Endodermal cell (in vitro differentiated cells): ENCODE measurements at regions not wholly inside any gene's neighbourhood (a gene's known extent, or its start where the extent isn't known, plus 50 kb on each side); places are given as distances from the start of the nearest gene placed in this dataset.

Experiments
- DNase-seq: peaks from one replicate; pipeline ENCODE4 v3.0.0-alpha.2; 2017
- H3K27ac ChIP-seq: 2 replicates; pipeline ENCODE4 v1.5.1; 2013; ENCODE audit warnings: mild to moderate bottlenecking, low read depth, low read length, moderate library complexity
- H3K27me3 ChIP-seq: 2 replicates; pipeline ENCODE4 v1.6.1; 2013; ENCODE audit warnings: mild to moderate bottlenecking, low read length, moderate library complexity; ENCODE audit not compliant: insufficient read depth, control insufficient read depth, poor library complexity, severe bottlenecking
- H3K36me3 ChIP-seq: 2 replicates; pipeline ENCODE4 v1.7.0; 2013; ENCODE audit warnings: mild to moderate bottlenecking, low read length, moderate library complexity; ENCODE audit not compliant: control insufficient read depth, insufficient read depth
- H3K4me1 ChIP-seq: one replicate; pipeline ENCODE4 v1.7.0; 2013; ENCODE audit warnings: low read length; ENCODE audit not compliant: control insufficient read depth, insufficient read depth
- H3K4me3 ChIP-seq: 2 replicates; pipeline ENCODE4 v1.5.1; 2013; ENCODE audit warnings: mild to moderate bottlenecking, low read length, moderate library complexity
- H3K9ac ChIP-seq: 2 replicates; pipeline ENCODE4 v1.6.1; 2013; ENCODE audit warnings: mild to moderate bottlenecking, low read length, moderate library complexity; ENCODE audit not compliant: poor library complexity, severe bottlenecking; ENCODE audit errors: extremely low read depth
- H3K9me3 ChIP-seq: 2 replicates; pipeline ENCODE4 v1.6.1; 2013; ENCODE audit warnings: mild to moderate bottlenecking, low read length, moderate library complexity; ENCODE audit not compliant: control insufficient read depth
- H3K27ac Mint-ChIP-seq: 2 replicates; pipeline ENCODE4 v1.8.0; 2020; ENCODE audit warnings: mixed read lengths
- H3K27me3 Mint-ChIP-seq: 2 replicates; pipeline ENCODE4 v1.8.0; 2021; ENCODE audit warnings: mild to moderate bottlenecking, mixed read lengths; ENCODE audit not compliant: insufficient read depth
- H3K36me3 Mint-ChIP-seq: 2 replicates; pipeline ENCODE4 v1.8.0; 2020; ENCODE audit warnings: low read depth, mixed read lengths
- H3K4me1 Mint-ChIP-seq: 2 replicates; pipeline ENCODE4 v1.8.0; 2020; ENCODE audit warnings: mixed read lengths
- H3K4me3 Mint-ChIP-seq: 2 replicates; pipeline ENCODE4 v1.8.0; 2020; ENCODE audit warnings: mild to moderate bottlenecking, moderate library complexity, mixed read lengths
- H3K9me3 Mint-ChIP-seq: 2 replicates; pipeline ENCODE4 v1.8.0; 2020; ENCODE audit warnings: mild to moderate bottlenecking, mixed read lengths
- CTCF ChIP-seq: fragments of 200-600 bp; sonication (generic); conservative IDR thresholded peaks from 2 replicates; pipeline ENCODE4 v1.5.0; 2021; ENCODE audit warnings: antibody characterized with exemption, mild to moderate bottlenecking
- WGBS, 2 experiments: methylation state at CpG; one replicate each; pipeline versions ENCODE4 v1.1.5 to v1.1.7; 2013; ENCODE audit warnings: missing lambda C conversion rate in 2 of 2, mixed read lengths in 1 of 2; ENCODE audit not compliant: insufficient coverage in 1 of 2, insufficient read length in 1 of 2; 5-methylcytosine and 5-hydroxymethylcytosine counted together

- WGBS, 2 experiments: 92 to 99% methylated on average over 2 of the region's 2 CpGs
- H3K9me3 ChIP-seq: peaks cover 7% of the 10 kb centered on the region
- H3K4me1 ChIP-seq: no peaks in the 10 kb centered on the region
- no peaks in the 10 kb centered on the region for H3K27me3 Mint-ChIP-seq
- no peak overlapping the region for H3K4me3 ChIP-seq
- H3K4me1 Mint-ChIP-seq: peaks cover 13% of the 10 kb centered on the region
- H3K27me3 ChIP-seq: no peaks in the 10 kb centered on the region
- H3K36me3 ChIP-seq: no peaks in the 10 kb centered on the region
- H3K9ac ChIP-seq: no peak overlapping the region
- no peaks in the 10 kb centered on the region for H3K9me3 Mint-ChIP-seq
- DNase-seq: no peak
- TF ChIP-seq CTCF: no peak
- H3K27ac Mint-ChIP-seq: no peak overlapping the region
- H3K4me3 Mint-ChIP-seq: no peak overlapping the region
- no peaks in the 10 kb centered on the region for H3K36me3 Mint-ChIP-seq
- H3K27ac ChIP-seq: no peak overlapping the region
Observed at GRCh38 chr6:145260484-145261175, 474.7 kb downstream of the EPM2A start.

DNA sequence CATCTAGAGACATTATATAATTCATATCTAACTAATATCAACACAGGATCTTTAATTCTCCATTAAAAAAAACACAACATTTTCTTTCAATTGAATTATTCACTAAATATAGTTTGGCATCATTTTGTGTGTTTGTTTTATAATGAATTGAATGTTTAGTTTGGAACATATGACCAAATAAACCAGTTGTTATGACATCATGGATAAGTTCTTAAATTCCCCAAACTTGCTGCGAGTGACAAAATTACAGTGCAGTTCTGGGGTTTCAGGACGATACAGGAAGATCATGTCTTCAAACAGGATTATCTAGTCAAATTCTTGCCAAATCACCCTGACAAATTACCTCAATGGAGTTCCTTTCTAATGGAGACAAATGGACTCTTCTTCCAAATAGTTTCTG lies 473.6 kb downstream of the EPM2A start:
- WGBS, 2 experiments: 90 to 92% methylated on average over 2 of the region's 2 CpGs
- Mint-ChIP-seq H3K27ac (no peak overlapping the region), H3K4me3 (no peak overlapping the region), H3K9me3 (no peaks in the 10 kb centered on the region), H3K4me1 (peaks cover 19% of the 10 kb centered on the region), H3K36me3 (no peaks in the 10 kb centered on the region), H3K27me3 (no peaks in the 10 kb centered on the region)
- H3K9me3 ChIP-seq: no peaks in the 10 kb centered on the region
- TF ChIP-seq CTCF: no peak
- H3K9ac ChIP-seq: no peak overlapping the region
- H3K27me3 ChIP-seq: no peaks in the 10 kb centered on the region
- H3K4me3 ChIP-seq: no peak overlapping the region
- no peak for DNase-seq
- H3K27ac ChIP-seq: no peak overlapping the region
- peaks cover 1% of the 10 kb centered on the region for H3K4me1 ChIP-seq
- H3K36me3 ChIP-seq: no peaks in the 10 kb centered on the region

- Mint-ChIP-seq H3K4me1 (peaks cover 25% of the 10 kb centered on the region), H3K4me3 (no peak overlapping the region), H3K27ac (no peak overlapping the region), H3K9me3 (no peaks in the 10 kb centered on the region), H3K27me3 (no peaks in the 10 kb centered on the region), H3K36me3 (no peaks in the 10 kb centered on the region)
- DNase-seq: no peak
- H3K4me3 ChIP-seq: no peak overlapping the region
- H3K27ac ChIP-seq: no peak overlapping the region
- no peaks in the 10 kb centered on the region for H3K27me3 ChIP-seq
- no peak for TF ChIP-seq CTCF
- H3K4me1 ChIP-seq: peaks cover 5% of the 10 kb centered on the region
- WGBS, 2 experiments: 67% methylated on average over 1 of the region's 1 CpG; no CpG with 5 or more reads in 1 of the 2 experiments
- H3K36me3 ChIP-seq: no peaks in the 10 kb centered on the region
- H3K9ac ChIP-seq: no peak overlapping the region
- H3K9me3 ChIP-seq: no peaks in the 10 kb centered on the region
Observed at GRCh38 chr6:145262771-145263170, 472.5 kb downstream of the EPM2A start.
